B cell (primary cell): ENCODE measurements at regions not wholly inside any gene's neighbourhood (a gene's known extent, or its start where the extent isn't known, plus 50 kb on each side); places are given as distances from the start of the nearest gene placed in this dataset.

Experiments used
- ATAC-seq: fragments of 200-7000 bp; cut with Tn5 transposase; one replicate; pipeline ENCODE4 v1.10.0; 2021; ENCODE audit warnings: low read depth, mild to moderate bottlenecking, moderate number of reproducible peaks, moderate library complexity
- CTCF ChIA-PET: fragments of 350-600 bp; sonication (Branson Sonifier 250); formaldehyde crosslinking; loops from one replicate; lab custom pipeline; 2021; ENCODE audit warnings: antibody characterized with exemption, inconsistent platforms; lab: Charles Lee
- POLR2A ChIA-PET: fragments of 350-600 bp; sonication (Branson Sonifier 250); formaldehyde crosslinking; loops from one replicate; lab custom pipeline; 2021; ENCODE audit warnings: antibody characterized with exemption; lab: Charles Lee
- DNase-seq: peaks from one replicate; pipeline ENCODE4 v3.0.0; 2013
- H2AFZ ChIP-seq: 2 replicates; pipeline ENCODE4 v1.6.1; 2012; ENCODE audit warnings: mild to moderate bottlenecking, low read depth, low read length; ENCODE audit not compliant: insufficient read depth, poor library complexity, severe bottlenecking
- H3K27ac ChIP-seq, 2 donors: 1 replicate in 1 of 2; 2 replicates in 1 of 2; pipeline ENCODE4 v1.5.1; 2012 to 2013; ENCODE audit warnings: low read length in 2 of 2, mild to moderate bottlenecking in 2 of 2, moderate library complexity in 1 of 2
- H3K27me3 ChIP-seq, 4 experiments: fragments of 200-600 bp in 1 of 4; sonication (generic) in 1 of 4; replicated peaks in 1 of 4; 1 replicate in 2 of 4; 2 replicates in 2 of 4; pipeline versions ENCODE4 v1.6.1 to v1.7.0; 2013 to 2016; ENCODE audit warnings: low read length in 3 of 4, mild to moderate bottlenecking in 2 of 4, mixed read lengths in 1 of 4, moderate library complexity in 1 of 4; ENCODE audit not compliant: insufficient read depth in 4 of 4, control insufficient read depth in 3 of 4; ENCODE audit errors: control extremely low read depth in 1 of 4
- H3K36me3 ChIP-seq, 2 experiments: replicated peaks in 1 of 2; 1 replicate in 1 of 2; 2 replicates in 1 of 2; pipeline versions ENCODE4 v1.6.1 to v1.7.1; 2013; ENCODE audit warnings: low read length in 1 of 2; ENCODE audit not compliant: insufficient read depth in 2 of 2, control insufficient read depth in 1 of 2; ENCODE audit errors: control extremely low read depth in 1 of 2, extremely low read depth in 1 of 2
- H3K4me1 ChIP-seq, 2 donors: fragments of 200-600 bp in 1 of 2; sonication (generic) in 1 of 2; 1 replicate in 1 of 2; 2 replicates in 1 of 2; pipeline versions ENCODE4 v1.5.1 to v1.6.1; 2013 to 2017; ENCODE audit warnings: low read length in 2 of 2; ENCODE audit not compliant: control insufficient read depth in 2 of 2, insufficient read depth in 2 of 2
- H3K4me2 ChIP-seq: replicated peaks from 2 replicates; pipeline ENCODE3; 2012; ENCODE audit warnings: mild to moderate bottlenecking, low read depth, low read length; ENCODE audit not compliant: poor library complexity, severe bottlenecking
- H3K4me3 ChIP-seq, 5 experiments: fragments of 200-600 bp in 1 of 5; sonication (generic) in 1 of 5; 1 replicate in 3 of 5; 2 replicates in 2 of 5; pipeline versions ENCODE4 v1.5.1 to v1.7.0; 2011 to 2016; ENCODE audit warnings: low read length in 4 of 5, mild to moderate bottlenecking in 4 of 5, low read depth in 2 of 5, control low read depth in 1 of 5, moderate library complexity in 1 of 5; ENCODE audit not compliant: insufficient read depth in 1 of 5; ENCODE audit errors: control extremely low read depth in 1 of 5, extremely low read depth in 1 of 5
- H3K79me2 ChIP-seq: fragments of 200-600 bp; sonication (generic); one replicate; pipeline ENCODE4 v1.6.0; 2016; ENCODE audit warnings: low read length; ENCODE audit not compliant: control insufficient read depth, insufficient read depth
- H3K9ac ChIP-seq: fragments of 200-600 bp; sonication (generic); 2 replicates; pipeline ENCODE4 v1.6.1; 2017; ENCODE audit warnings: mild to moderate bottlenecking, low read length, moderate library complexity
- H3K9me3 ChIP-seq, 3 donors: one replicate each; pipeline versions ENCODE4 v1.6.1 to v1.7.1; 2013; ENCODE audit warnings: low read length in 2 of 3; ENCODE audit not compliant: control insufficient read depth in 2 of 3, insufficient read depth in 1 of 3; ENCODE audit errors: control extremely low read depth in 1 of 3
- H4K20me1 ChIP-seq: 2 replicates; pipeline ENCODE4 v1.6.0; 2012; ENCODE audit warnings: mild to moderate bottlenecking, low read length; ENCODE audit not compliant: insufficient read depth, control insufficient read depth, poor library complexity, severe bottlenecking
- H3K27ac Mint-ChIP-seq: one replicate; pipeline ENCODE4 v1.8.0; 2021; ENCODE audit warnings: mixed read lengths
- H3K27me3 Mint-ChIP-seq: one replicate; pipeline ENCODE4 v1.8.0; 2021; ENCODE audit warnings: mixed read lengths
- H3K4me1 Mint-ChIP-seq: one replicate; pipeline ENCODE4 v1.8.0; 2021; ENCODE audit warnings: mixed read lengths
- H3K4me3 Mint-ChIP-seq: one replicate; pipeline ENCODE4 v1.8.0; 2021; ENCODE audit warnings: mixed read lengths
- H3K9me3 Mint-ChIP-seq: one replicate; pipeline ENCODE4 v1.8.0; 2022; ENCODE audit warnings: mixed read lengths; ENCODE audit not compliant: insufficient read depth
- EZH2 ChIP-seq: IDR thresholded peaks from 2 replicates; pipeline ENCODE4 v1.6.1; 2012; ENCODE audit warnings: borderline replicate concordance, low read depth, mild to moderate bottlenecking, moderate library complexity, low read length; ENCODE audit not compliant: insufficient read depth, poor library complexity, severe bottlenecking
- WGBS: methylation state at CpG from one replicate; pipeline ENCODE4 v1.1.5; 2013; ENCODE audit warnings: missing lambda C conversion rate; ENCODE audit not compliant: insufficient coverage; 5-methylcytosine and 5-hydroxymethylcytosine counted together
- intact Hi-C: fragments of 100-400 bp; cut with micrococcal nuclease; formaldehyde crosslinking; loops from one replicate; pipeline ENCODE4 v1.10.0; 2022
- TF ChIP-seq, protein P1 (sequence below): fragments of 200-600 bp; IDR thresholded peaks from one replicate; pipeline ENCODE4 v1.8.0; 2022; ENCODE audit warnings: antibody characterized with exemption, mild to moderate bottlenecking

DNA sequence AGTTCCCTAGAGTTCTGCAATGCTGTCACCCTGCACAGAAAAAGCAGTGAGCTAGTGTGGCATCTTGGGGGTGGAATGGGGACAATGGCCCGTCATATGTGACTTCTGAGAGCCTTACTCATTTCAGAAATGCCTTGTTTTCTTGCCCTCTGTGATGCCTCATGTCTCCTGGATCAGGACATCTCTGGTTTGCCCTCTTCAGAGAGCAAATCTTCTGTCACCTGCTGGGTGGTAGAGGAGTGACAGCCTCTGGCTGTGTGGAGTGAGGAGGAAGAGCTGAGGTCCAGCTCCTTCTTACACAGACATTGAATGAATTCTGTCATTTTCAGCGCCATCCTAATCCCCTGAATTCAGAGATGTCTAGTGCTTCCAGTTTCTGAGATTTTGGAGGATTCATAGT lies 55.6 kb upstream of the PHLPP1 start:
- Histone ChIP-seq H4K20me1 (no peaks in the 10 kb centered on the region), H3K4me3 (no peak overlapping the region), H3K79me2 (no peaks in the 10 kb centered on the region), H3K27ac (no peak overlapping the region), H2AFZ (no peak overlapping the region), H3K27me3 (no peaks in the 10 kb centered on the region), H3K9ac (no peak overlapping the region), H3K9me3 (no peaks in the 10 kb centered on the region), H3K4me1 (no peaks in the 10 kb centered on the region), H3K4me2 (no peak overlapping the region), H3K36me3 (no peaks in the 10 kb centered on the region)
- intact Hi-C loops: no loop called here
- TF ChIP-seq, protein P1, sequence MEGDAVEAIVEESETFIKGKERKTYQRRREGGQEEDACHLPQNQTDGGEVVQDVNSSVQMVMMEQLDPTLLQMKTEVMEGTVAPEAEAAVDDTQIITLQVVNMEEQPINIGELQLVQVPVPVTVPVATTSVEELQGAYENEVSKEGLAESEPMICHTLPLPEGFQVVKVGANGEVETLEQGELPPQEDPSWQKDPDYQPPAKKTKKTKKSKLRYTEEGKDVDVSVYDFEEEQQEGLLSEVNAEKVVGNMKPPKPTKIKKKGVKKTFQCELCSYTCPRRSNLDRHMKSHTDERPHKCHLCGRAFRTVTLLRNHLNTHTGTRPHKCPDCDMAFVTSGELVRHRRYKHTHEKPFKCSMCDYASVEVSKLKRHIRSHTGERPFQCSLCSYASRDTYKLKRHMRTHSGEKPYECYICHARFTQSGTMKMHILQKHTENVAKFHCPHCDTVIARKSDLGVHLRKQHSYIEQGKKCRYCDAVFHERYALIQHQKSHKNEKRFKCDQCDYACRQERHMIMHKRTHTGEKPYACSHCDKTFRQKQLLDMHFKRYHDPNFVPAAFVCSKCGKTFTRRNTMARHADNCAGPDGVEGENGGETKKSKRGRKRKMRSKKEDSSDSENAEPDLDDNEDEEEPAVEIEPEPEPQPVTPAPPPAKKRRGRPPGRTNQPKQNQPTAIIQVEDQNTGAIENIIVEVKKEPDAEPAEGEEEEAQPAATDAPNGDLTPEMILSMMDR: no peak
- no peak for TF ChIP-seq EZH2
- WGBS: 80% methylated on average over 1 of the region's 2 CpGs
- Mint-ChIP-seq H3K9me3 (no peaks in the 10 kb centered on the region), H3K4me3 (no peak overlapping the region), H3K4me1 (no peaks in the 10 kb centered on the region), H3K27ac (no peak overlapping the region), H3K27me3 (no peaks in the 10 kb centered on the region)
- ATAC-seq: no peak
- ChIA-PET CTCF (no interaction called here), POLR2A (no interaction called here)
- DNase-seq: no peak

DNA sequence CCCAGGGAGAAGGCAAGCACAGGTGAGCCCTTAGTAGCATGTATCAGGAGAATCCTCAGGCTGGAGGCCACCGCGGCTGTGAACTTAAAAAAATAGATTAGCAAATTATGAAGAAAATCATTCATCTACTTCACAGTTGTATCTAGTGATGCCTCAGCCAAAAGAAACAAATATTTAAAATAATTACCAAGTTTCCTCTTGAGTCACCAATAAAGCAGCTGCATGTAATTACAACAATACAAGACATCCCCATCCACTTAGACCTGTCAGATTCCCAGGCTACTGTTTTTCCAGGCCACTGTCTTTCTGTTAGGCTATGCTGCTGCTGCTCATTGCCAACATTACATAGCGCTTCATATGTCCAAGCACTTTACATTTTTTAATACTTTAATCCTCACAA lies 54.6 kb upstream of the PHLPP1 start:
- Histone ChIP-seq H3K9me3 (no peaks in the 10 kb centered on the region), H3K9ac (no peak overlapping the region), H3K36me3 (no peaks in the 10 kb centered on the region), H3K4me1 (no peaks in the 10 kb centered on the region), H2AFZ (no peak overlapping the region), H3K4me3 (no peak overlapping the region), H4K20me1 (no peaks in the 10 kb centered on the region), H3K27ac (no peak overlapping the region), H3K79me2 (no peaks in the 10 kb centered on the region), H3K4me2 (no peak overlapping the region), H3K27me3 (no peaks in the 10 kb centered on the region)
- WGBS: no CpG with 5 or more reads among the region's 3 CpGs
- H3K27me3 Mint-ChIP-seq: no peaks in the 10 kb centered on the region
- no peaks in the 10 kb centered on the region for H3K4me1 Mint-ChIP-seq
- H3K27ac Mint-ChIP-seq: no peak overlapping the region
- intact Hi-C loops: no loop called here
- POLR2A ChIA-PET: no interaction called here
- no peak overlapping the region for H3K4me3 Mint-ChIP-seq
- TF ChIP-seq EZH2: no peak
- TF ChIP-seq, protein P1: no peak
- ATAC-seq: no peak
- DNase-seq: no peak
- CTCF ChIA-PET: no interaction called here
- H3K9me3 Mint-ChIP-seq: no peaks in the 10 kb centered on the region
